GM23338 (cell line): ENCODE measurements at regions not wholly inside any gene's neighbourhood (a gene's known extent, or its start where the extent isn't known, plus 50 kb on each side); places are given as distances from the start of the nearest gene placed in this dataset.

Experiments used
- EZH2 ChIP-seq: fragments of 200-600 bp; sonication (generic); IDR thresholded peaks from one replicate; pipeline ENCODE4 v1.8.0; 2017; ENCODE audit warnings: antibody characterized with exemption, mild to moderate bottlenecking, low read depth; ENCODE audit not compliant: unreplicated experiment
- EZH2phosphoT487 ChIP-seq: fragments of 200-600 bp; sonication (generic); IDR thresholded peaks from one replicate; pipeline ENCODE4 v1.8.1; 2018; ENCODE audit warnings: antibody characterized with exemption; ENCODE audit not compliant: unreplicated experiment
- ZNF114 ChIP-seq: fragments of 250-450 bp; sonication (Bioruptor Pico); IDR thresholded peaks from 2 replicates; pipeline ENCODE4 v1.5.0; 2020; ENCODE audit warnings: mild to moderate bottlenecking, moderate library complexity
- TF ChIP-seq, protein P1 (sequence below): fragments of 250-450 bp; sonication (Bioruptor Pico); IDR thresholded peaks from 2 replicates; pipeline ENCODE4 v1.5.0; 2020; ENCODE audit warnings: mild to moderate bottlenecking, moderate library complexity

GRCh38 chr9:6695121-6695814, 49.7 kb upstream of the GLDC start (continued):
- TF ChIP-seq, protein P1, sequence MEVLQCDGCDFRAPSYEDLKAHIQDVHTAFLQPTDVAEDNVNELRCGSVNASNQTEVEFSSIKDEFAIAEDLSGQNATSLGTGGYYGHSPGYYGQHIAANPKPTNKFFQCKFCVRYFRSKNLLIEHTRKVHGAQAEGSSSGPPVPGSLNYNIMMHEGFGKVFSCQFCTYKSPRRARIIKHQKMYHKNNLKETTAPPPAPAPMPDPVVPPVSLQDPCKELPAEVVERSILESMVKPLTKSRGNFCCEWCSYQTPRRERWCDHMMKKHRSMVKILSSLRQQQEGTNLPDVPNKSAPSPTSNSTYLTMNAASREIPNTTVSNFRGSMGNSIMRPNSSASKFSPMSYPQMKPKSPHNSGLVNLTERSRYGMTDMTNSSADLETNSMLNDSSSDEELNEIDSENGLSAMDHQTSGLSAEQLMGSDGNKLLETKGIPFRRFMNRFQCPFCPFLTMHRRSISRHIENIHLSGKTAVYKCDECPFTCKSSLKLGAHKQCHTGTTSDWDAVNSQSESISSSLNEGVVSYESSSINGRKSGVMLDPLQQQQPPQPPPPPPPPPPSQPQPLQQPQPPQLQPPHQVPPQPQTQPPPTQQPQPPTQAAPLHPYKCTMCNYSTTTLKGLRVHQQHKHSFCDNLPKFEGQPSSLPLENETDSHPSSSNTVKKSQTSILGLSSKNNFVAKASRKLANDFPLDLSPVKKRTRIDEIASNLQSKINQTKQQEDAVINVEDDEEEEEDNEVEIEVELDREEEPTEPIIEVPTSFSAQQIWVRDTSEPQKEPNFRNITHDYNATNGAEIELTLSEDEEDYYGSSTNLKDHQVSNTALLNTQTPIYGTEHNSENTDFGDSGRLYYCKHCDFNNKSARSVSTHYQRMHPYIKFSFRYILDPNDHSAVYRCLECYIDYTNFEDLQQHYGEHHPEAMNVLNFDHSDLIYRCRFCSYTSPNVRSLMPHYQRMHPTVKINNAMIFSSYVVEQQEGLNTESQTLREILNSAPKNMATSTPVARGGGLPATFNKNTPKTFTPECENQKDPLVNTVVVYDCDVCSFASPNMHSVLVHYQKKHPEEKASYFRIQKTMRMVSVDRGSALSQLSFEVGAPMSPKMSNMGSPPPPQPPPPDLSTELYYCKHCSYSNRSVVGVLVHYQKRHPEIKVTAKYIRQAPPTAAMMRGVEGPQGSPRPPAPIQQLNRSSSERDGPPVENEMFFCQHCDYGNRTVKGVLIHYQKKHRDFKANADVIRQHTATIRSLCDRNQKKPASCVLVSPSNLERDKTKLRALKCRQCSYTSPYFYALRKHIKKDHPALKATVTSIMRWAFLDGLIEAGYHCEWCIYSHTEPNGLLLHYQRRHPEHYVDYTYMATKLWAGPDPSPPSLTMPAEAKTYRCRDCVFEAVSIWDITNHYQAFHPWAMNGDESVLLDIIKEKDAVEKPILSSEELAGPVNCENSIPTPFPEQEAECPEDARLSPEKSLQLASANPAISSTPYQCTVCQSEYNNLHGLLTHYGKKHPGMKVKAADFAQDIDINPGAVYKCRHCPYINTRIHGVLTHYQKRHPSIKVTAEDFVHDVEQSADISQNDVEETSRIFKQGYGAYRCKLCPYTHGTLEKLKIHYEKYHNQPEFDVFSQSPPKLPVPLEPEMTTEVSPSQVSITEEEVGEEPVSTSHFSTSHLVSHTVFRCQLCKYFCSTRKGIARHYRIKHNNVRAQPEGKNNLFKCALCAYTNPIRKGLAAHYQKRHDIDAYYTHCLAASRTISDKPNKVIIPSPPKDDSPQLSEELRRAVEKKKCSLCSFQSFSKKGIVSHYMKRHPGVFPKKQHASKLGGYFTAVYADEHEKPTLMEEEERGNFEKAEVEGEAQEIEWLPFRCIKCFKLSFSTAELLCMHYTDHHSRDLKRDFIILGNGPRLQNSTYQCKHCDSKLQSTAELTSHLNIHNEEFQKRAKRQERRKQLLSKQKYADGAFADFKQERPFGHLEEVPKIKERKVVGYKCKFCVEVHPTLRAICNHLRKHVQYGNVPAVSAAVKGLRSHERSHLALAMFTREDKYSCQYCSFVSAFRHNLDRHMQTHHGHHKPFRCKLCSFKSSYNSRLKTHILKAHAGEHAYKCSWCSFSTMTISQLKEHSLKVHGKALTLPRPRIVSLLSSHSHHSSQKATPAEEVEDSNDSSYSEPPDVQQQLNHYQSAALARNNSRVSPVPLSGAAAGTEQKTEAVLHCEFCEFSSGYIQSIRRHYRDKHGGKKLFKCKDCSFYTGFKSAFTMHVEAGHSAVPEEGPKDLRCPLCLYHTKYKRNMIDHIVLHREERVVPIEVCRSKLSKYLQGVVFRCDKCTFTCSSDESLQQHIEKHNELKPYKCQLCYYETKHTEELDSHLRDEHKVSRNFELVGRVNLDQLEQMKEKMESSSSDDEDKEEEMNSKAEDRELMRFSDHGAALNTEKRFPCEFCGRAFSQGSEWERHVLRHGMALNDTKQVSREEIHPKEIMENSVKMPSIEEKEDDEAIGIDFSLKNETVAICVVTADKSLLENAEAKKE (CRISPR knock-in tag), result no peak
- TF ChIP-seq EZH2phosphoT487 (no peak), ZNF114 (CRISPR knock-in tag) (no peak), EZH2 (no peak)
